ENCODE measurements at regions not wholly inside any gene's neighbourhood (a gene's known extent, or its start where the extent isn't known, plus 50 kb on each side); places are given as distances from the start of the nearest gene placed in this dataset.

DNA sequence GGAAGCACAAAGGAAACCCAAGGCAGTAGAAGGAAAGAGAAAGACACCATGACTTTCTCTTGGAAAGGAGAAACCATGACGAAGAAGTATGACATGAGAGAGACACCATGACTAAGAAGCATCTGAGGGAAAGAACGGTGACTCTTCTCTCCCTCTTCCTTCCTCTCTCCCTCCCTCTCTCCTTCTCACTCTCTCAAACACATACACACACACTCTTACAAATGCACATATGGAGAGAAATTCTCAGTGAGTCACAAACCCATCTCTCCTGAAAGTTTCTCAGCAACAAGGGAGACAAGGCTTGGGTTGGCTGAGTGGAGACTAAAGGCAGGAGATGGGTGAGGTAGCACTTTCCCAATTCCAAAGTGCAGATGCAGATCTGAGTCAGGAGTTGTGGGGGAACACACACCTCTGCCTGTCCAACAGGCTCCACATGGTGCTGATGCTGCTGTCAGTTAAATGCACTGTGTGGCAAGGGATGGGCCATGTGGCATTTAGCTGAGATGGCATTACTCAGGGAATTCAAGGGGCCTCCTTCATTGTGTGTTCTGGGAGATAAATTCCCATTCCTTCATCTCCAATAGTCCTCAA lies 336.7 kb upstream of the C16orf82 start:
- Histone ChIP-seq H3K27ac (no peak overlapping the region), H3K4me3 (no peak overlapping the region), H3K9me3 (no peaks in the 10 kb centered on the region), H3K4me1 (no peaks in the 10 kb centered on the region), H3K36me3 (no peaks in the 10 kb centered on the region), H3K27me3 (no peaks in the 10 kb centered on the region)
- intact Hi-C loops (cut with DNase I): no loop called here
- no peak for DNase-seq
- TF ChIP-seq, protein P1, sequence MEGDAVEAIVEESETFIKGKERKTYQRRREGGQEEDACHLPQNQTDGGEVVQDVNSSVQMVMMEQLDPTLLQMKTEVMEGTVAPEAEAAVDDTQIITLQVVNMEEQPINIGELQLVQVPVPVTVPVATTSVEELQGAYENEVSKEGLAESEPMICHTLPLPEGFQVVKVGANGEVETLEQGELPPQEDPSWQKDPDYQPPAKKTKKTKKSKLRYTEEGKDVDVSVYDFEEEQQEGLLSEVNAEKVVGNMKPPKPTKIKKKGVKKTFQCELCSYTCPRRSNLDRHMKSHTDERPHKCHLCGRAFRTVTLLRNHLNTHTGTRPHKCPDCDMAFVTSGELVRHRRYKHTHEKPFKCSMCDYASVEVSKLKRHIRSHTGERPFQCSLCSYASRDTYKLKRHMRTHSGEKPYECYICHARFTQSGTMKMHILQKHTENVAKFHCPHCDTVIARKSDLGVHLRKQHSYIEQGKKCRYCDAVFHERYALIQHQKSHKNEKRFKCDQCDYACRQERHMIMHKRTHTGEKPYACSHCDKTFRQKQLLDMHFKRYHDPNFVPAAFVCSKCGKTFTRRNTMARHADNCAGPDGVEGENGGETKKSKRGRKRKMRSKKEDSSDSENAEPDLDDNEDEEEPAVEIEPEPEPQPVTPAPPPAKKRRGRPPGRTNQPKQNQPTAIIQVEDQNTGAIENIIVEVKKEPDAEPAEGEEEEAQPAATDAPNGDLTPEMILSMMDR (IDR thresholded peaks at IDR 0.05): no peak
- no peak for ATAC-seq

DNA sequence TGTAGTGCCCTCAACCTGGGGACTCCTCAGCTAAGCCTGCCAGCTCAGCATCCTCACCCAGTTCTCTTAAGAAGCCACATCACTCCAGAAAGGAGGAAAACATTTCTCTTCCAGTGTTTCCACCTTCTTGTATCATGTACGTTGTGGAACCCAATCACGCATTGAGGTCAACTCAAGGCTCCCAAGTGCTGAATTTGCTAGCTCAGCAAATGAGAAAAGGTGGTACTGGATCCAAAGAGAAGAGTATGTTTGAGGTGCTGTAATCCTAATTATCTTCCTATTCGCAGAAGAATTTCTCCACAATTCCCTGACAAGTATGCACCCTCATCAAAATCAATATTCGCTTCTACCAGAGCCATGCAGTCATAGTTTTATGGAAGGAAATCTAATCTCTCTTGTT lies 335.0 kb upstream of the C16orf82 start:
- no peaks in the 10 kb centered on the region for H3K36me3 ChIP-seq
- ATAC-seq (no peak), DNase-seq (no peak)
- no peaks in the 10 kb centered on the region for H3K9me3 ChIP-seq
- no peak overlapping the region for H3K27ac ChIP-seq
- TF ChIP-seq, protein P1 (IDR thresholded peaks at IDR 0.05): no peak
- H3K27me3 ChIP-seq: no peaks in the 10 kb centered on the region
- no peaks in the 10 kb centered on the region for H3K4me1 ChIP-seq
- intact Hi-C loops (cut with DNase I): no loop called here
- H3K4me3 ChIP-seq: no peak overlapping the region

DNA sequence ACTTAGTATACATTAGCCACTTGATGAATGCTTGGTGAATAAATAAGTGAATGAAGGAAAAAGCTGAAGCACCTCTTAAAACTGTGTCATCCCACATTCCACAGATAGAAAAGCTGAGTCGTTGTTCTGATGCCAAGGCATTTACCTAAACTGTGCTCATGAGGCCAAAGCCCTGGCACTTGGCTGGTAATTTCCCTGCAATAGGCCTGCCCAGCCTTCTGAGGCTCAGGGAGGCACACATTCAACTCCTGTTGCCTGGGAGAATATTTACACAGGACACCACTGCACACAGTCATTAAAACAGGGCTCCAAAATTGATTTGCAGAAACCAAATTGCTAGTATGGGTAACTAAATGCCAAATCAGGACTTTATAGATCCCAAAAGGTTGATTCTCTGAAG lies 333.0 kb upstream of the C16orf82 start:
- no peaks in the 10 kb centered on the region for H3K36me3 ChIP-seq
- no peak for DNase-seq
- H3K9me3 ChIP-seq: no peaks in the 10 kb centered on the region
- peak; percentile 25 for ATAC-seq
- H3K27me3 ChIP-seq: no peaks in the 10 kb centered on the region
- no peak overlapping the region for H3K27ac ChIP-seq
- H3K4me3 ChIP-seq: no peak overlapping the region
- TF ChIP-seq, protein P1 (IDR thresholded peaks at IDR 0.05): no peak
- intact Hi-C loops (cut with DNase I): no loop called here
- no peaks in the 10 kb centered on the region for H3K4me1 ChIP-seq

DNA sequence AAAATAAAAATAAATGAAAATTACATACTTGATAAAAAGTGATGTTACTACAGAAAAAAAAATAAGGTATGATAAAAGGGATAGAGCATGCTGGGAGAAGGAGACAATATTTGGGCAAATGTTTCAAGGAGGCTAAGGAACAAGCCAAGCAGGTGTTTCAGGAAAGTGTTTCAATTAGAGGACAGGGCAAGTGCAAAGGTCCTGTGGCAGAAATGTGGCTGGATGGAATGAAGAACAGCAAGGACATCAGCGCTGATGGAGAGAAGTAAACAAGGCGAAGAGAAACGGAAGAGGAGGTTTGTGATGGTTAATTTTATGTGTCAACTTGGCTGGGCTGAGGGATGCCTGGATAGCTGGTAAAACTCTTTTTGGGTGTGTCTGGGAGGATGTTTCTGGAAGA lies 331.2 kb upstream of the C16orf82 start:
- Histone ChIP-seq H3K27me3 (no peaks in the 10 kb centered on the region), H3K9me3 (no peaks in the 10 kb centered on the region), H3K36me3 (no peaks in the 10 kb centered on the region), H3K4me3 (no peak overlapping the region), H3K27ac (no peak overlapping the region), H3K4me1 (no peaks in the 10 kb centered on the region)
- intact Hi-C loops (cut with DNase I): no loop called here
- DNase-seq: no peak
- no peak for ATAC-seq
- TF ChIP-seq, protein P1 (IDR thresholded peaks at IDR 0.05): no peak

DNA sequence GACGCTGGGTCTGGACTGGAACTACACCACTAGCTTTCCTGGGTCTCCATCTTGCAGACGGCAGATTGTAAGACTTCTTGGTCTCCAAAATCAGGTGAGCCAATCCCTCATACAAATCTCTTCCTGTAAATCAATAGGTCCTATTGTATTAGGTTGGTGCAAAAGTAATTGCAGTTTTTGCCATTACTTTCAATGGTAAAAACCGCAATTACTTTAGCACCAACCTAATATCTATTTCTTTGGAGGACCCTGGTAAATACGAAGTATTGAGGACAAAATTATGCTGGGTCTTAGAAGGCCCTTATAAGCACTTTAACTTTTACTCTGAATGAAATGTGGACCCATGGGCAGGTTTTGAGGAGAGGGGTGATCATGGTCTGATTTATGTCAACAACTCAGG lies 330.6 kb upstream of the C16orf82 start:
- DNase-seq (no peak), ATAC-seq (no peak)
- intact Hi-C loops (cut with DNase I): no loop called here

More for the DNA sequence above, 330.6 kb upstream of the C16orf82 start:
- Histone ChIP-seq H3K27me3 (no peaks in the 10 kb centered on the region), H3K36me3 (no peaks in the 10 kb centered on the region), H3K9me3 (no peaks in the 10 kb centered on the region), H3K4me3 (no peak overlapping the region), H3K4me1 (no peaks in the 10 kb centered on the region), H3K27ac (no peak overlapping the region)
- TF ChIP-seq, protein P1 (IDR thresholded peaks at IDR 0.05): no peak

All from upper lobe of right lung (tissue), 1 donor.